DMS79 treated with DMSO at 0.1 percent for 48 hours (cell line): ENCODE measurements at regions not wholly inside any gene's neighbourhood (a gene's known extent, or its start where the extent isn't known, plus 50 kb on each side); places are given as distances from the start of the nearest gene placed in this dataset.

Experiments
- DNase-seq: peaks from one replicate; lab custom pipeline; 2025; lab: John Stamatoyannopoulos, UW

GRCh38 chr15:101551696-101552591 is 62.4 kb upstream of the PCSK6 start:
- no peak for DNase-seq

- DNase-seq: no peak
These were observed 60.6 kb upstream of the PCSK6 start for GRCh38 chr15:101550124-101550523.

- no peak for DNase-seq
These were observed 60.1 kb upstream of the PCSK6 start for GRCh38 chr15:101549647-101550046.

- no peak for DNase-seq
These were observed 58.2 kb upstream of the PCSK6 start for GRCh38 chr15:101547737-101548136.

- DNase-seq: no peak
These were observed 56.3 kb upstream of the PCSK6 start for GRCh38 chr15:101545548-101546505.

- no peak for DNase-seq
These were observed 55.1 kb upstream of the PCSK6 start for GRCh38 chr15:101544613-101544945.

GRCh38 chr15:101543926-101544612 is 54.6 kb upstream of the PCSK6 start:
- DNase-seq: no peak

- no peak for DNase-seq
These were observed 53.9 kb upstream of the PCSK6 start for GRCh38 chr15:101543431-101543830.

GRCh38 chr15:101543026-101543390 is 53.5 kb upstream of the PCSK6 start:
- DNase-seq: no peak

- no peak for DNase-seq
These were observed 53.0 kb upstream of the PCSK6 start for GRCh38 chr15:101542306-101543025.

GRCh38 chr15:101541501-101542292 is 52.2 kb upstream of the PCSK6 start:
- DNase-seq: no peak

GRCh38 chr15:101540480-101541239 is 51.2 kb upstream of the PCSK6 start:
- DNase-seq: no peak

GRCh38 chr15:101539930-101540329 is 50.4 kb upstream of the PCSK6 start:
- no peak for DNase-seq

GRCh38 chr15:101539492-101539891 is 50.0 kb upstream of the PCSK6 start:
- no peak for DNase-seq
